LNCaP clone FGC (cell line): ENCODE measurements at regions not wholly inside any gene's neighbourhood (a gene's known extent, or its start where the extent isn't known, plus 50 kb on each side); places are given as distances from the start of the nearest gene placed in this dataset.

Experiments used
- DNase-seq: peaks from one replicate; pipeline ENCODE4 v3.0.0-alpha.2; 2011; ENCODE audit warnings: low read depth
- H3K4me3 ChIP-seq: 2 replicates; pipeline ENCODE4 v1.5.1; 2011; ENCODE audit warnings: mild to moderate bottlenecking, low read depth, low read length, control low read depth
- CTCF ChIP-seq: IDR thresholded peaks from 2 replicates; pipeline ENCODE4 v1.5.1; 2012; ENCODE audit warnings: mild to moderate bottlenecking; ENCODE audit not compliant: control insufficient read depth, insufficient read depth; ENCODE audit errors: extremely low read depth

GRCh38 chr2:191611614-191612013 is 66.3 kb upstream of the NABP1 start:
- TF ChIP-seq CTCF: no peak
- H3K4me3 ChIP-seq: no peak overlapping the region
- DNase-seq: no peak

- TF ChIP-seq CTCF: no peak
- DNase-seq: no peak
- H3K4me3 ChIP-seq: no peak overlapping the region
Observed at GRCh38 chr2:191612496-191612895, 65.4 kb upstream of the NABP1 start.

- no peak for TF ChIP-seq CTCF
- no peak overlapping the region for H3K4me3 ChIP-seq
- no peak for DNase-seq
Observed at GRCh38 chr2:191614759-191615158, 63.2 kb upstream of the NABP1 start.

- no peak for DNase-seq
- no peak for TF ChIP-seq CTCF
- no peak overlapping the region for H3K4me3 ChIP-seq
Observed at GRCh38 chr2:191615596-191615995, 62.3 kb upstream of the NABP1 start.

GRCh38 chr2:191617575-191617974 is 60.4 kb upstream of the NABP1 start:
- H3K4me3 ChIP-seq: no peak overlapping the region
- no peak for TF ChIP-seq CTCF
- no peak for DNase-seq

- TF ChIP-seq CTCF: no peak
- DNase-seq: no peak
- H3K4me3 ChIP-seq: no peak overlapping the region
Observed at GRCh38 chr2:191618046-191618780, 59.7 kb upstream of the NABP1 start.

GRCh38 chr2:191618786-191619185 is 59.1 kb upstream of the NABP1 start:
- no peak for DNase-seq
- H3K4me3 ChIP-seq: no peak overlapping the region
- no peak for TF ChIP-seq CTCF
